SH-SY5Y (cell line): ENCODE measurements at regions not wholly inside any gene's neighbourhood (a gene's known extent, or its start where the extent isn't known, plus 50 kb on each side); places are given as distances from the start of the nearest gene placed in this dataset.

ENCODE experiments used
- GATA2 ChIP-seq: IDR thresholded peaks from 2 replicates; pipeline ENCODE4 v1.6.1; 2011; ENCODE audit warnings: mild to moderate bottlenecking, low read depth, low read length
- GATA3 ChIP-seq: IDR thresholded peaks from 2 replicates; pipeline ENCODE4 v1.6.1; 2011; ENCODE audit warnings: low read depth, mild to moderate bottlenecking, low read length, moderate library complexity

- TF ChIP-seq GATA2 = no peak
- no peak for TF ChIP-seq GATA3
Measured at GRCh38 chr6:66605011-66605410, 898.0 kb upstream of the EYS start.
